H9 (cell line): ENCODE measurements at regions not wholly inside any gene's neighbourhood (a gene's known extent, or its start where the extent isn't known, plus 50 kb on each side); places are given as distances from the start of the nearest gene placed in this dataset.

Experiments used
- DNase-seq: peaks from one replicate; pipeline ENCODE4 v3.0.0-alpha.2; 2017
- H2AFZ ChIP-seq: one replicate; pipeline ENCODE4 v1.6.1; 2013; ENCODE audit warnings: mild to moderate bottlenecking, low read length, control low read depth, moderate library complexity
- H2AK5ac ChIP-seq: 2 replicates; pipeline ENCODE4 v1.6.1; 2013; ENCODE audit warnings: low read length, control low read depth, mixed read lengths; ENCODE audit not compliant: insufficient read length
- H2BK120ac ChIP-seq: one replicate; pipeline ENCODE4 v1.6.1; 2013; ENCODE audit warnings: low read depth, mild to moderate bottlenecking, low read length, control low read depth, inconsistent platforms; ENCODE audit not compliant: poor library complexity, severe bottlenecking
- H2BK12ac ChIP-seq: 2 replicates; pipeline ENCODE4 v1.6.1; 2013; ENCODE audit warnings: low read length, control low read depth, mixed read lengths, low read depth; ENCODE audit not compliant: insufficient read length
- H2BK15ac ChIP-seq: 2 replicates; pipeline ENCODE4 v1.6.1; 2013; ENCODE audit warnings: low read depth, low read length, control low read depth
- H2BK20ac ChIP-seq: one replicate; pipeline ENCODE4 v1.6.1; 2013; ENCODE audit warnings: low read depth, mild to moderate bottlenecking, low read length, control low read depth, inconsistent platforms; ENCODE audit not compliant: poor library complexity, severe bottlenecking
- H2BK5ac ChIP-seq: 2 replicates; pipeline ENCODE4 v1.6.1; 2013; ENCODE audit warnings: low read length, control low read depth, mixed read lengths; ENCODE audit not compliant: insufficient read length
- H3K14ac ChIP-seq: 2 replicates; pipeline ENCODE4 v1.6.1; 2013; ENCODE audit warnings: low read length, control low read depth; ENCODE audit not compliant: insufficient read depth
- H3K18ac ChIP-seq: 2 replicates; pipeline ENCODE4 v1.6.1; 2013; ENCODE audit warnings: low read depth, mild to moderate bottlenecking, mixed read lengths, low read length, control low read depth; ENCODE audit not compliant: insufficient read length
- H3K23ac ChIP-seq: 2 replicates; pipeline ENCODE4 v1.6.1; 2013; ENCODE audit warnings: low read length, control low read depth, mixed read lengths, low read depth; ENCODE audit not compliant: insufficient read length
- H3K23me2 ChIP-seq: 2 replicates; pipeline ENCODE4 v1.6.1; 2013; ENCODE audit warnings: low read depth, mild to moderate bottlenecking, mixed read lengths, low read length, control low read depth; ENCODE audit not compliant: insufficient read length, poor library complexity, severe bottlenecking
- H3K27ac ChIP-seq: 2 replicates; pipeline ENCODE4 v1.5.1; 2013; ENCODE audit warnings: low read length, control low read depth, mixed read lengths, low read depth; ENCODE audit not compliant: insufficient read length
- H3K27me3 ChIP-seq: 2 replicates; pipeline ENCODE4 v1.6.1; 2013; ENCODE audit warnings: low read length, control low read depth, inconsistent platforms; ENCODE audit not compliant: insufficient read depth
- H3K4ac ChIP-seq: 2 replicates; pipeline ENCODE4 v1.6.1; 2013; ENCODE audit warnings: low read depth, mild to moderate bottlenecking, control low read depth, inconsistent platforms, low read length, moderate library complexity
- H3K4me1 ChIP-seq: 2 replicates; pipeline ENCODE4 v1.6.1; 2013; ENCODE audit warnings: low read length, control low read depth, inconsistent platforms; ENCODE audit not compliant: insufficient read depth
- H3K4me2 ChIP-seq: 2 replicates; pipeline ENCODE4 v1.6.1; 2013; ENCODE audit warnings: low read length, control low read depth, mixed read lengths; ENCODE audit not compliant: insufficient read length, insufficient read depth
- H3K56ac ChIP-seq: 2 replicates; pipeline ENCODE4 v1.6.1; 2013; ENCODE audit warnings: low read depth, mild to moderate bottlenecking, mixed read lengths, low read length, control low read depth; ENCODE audit not compliant: insufficient read length
- H3K79me1 ChIP-seq: 2 replicates; pipeline ENCODE4 v1.6.1; 2013; ENCODE audit warnings: low read depth, mild to moderate bottlenecking, moderate library complexity, low read length, control low read depth, inconsistent platforms; ENCODE audit not compliant: insufficient read depth, poor library complexity, severe bottlenecking
- H3K79me2 ChIP-seq: 2 replicates; pipeline ENCODE4 v1.6.1; 2013; ENCODE audit warnings: low read length, control low read depth, inconsistent platforms; ENCODE audit not compliant: insufficient read depth
- H3K9ac ChIP-seq: 2 replicates; pipeline ENCODE4 v1.6.1; 2013; ENCODE audit warnings: low read length, control low read depth, mixed read lengths; ENCODE audit not compliant: insufficient read length; ENCODE audit errors: extremely low read depth
- H3K9me3 ChIP-seq: one replicate; pipeline ENCODE4 v1.6.1; 2013; ENCODE audit warnings: low read depth, low read length, inconsistent platforms; ENCODE audit not compliant: control insufficient read depth
- H3T11ph ChIP-seq: one replicate; pipeline ENCODE4 v1.6.1; 2013; ENCODE audit warnings: mild to moderate bottlenecking, low read length, control low read depth, inconsistent platforms
- H4K20me1 ChIP-seq: one replicate; pipeline ENCODE4 v1.6.1; 2013; ENCODE audit not compliant: control insufficient read depth, insufficient read length, insufficient read depth
- H4K5ac ChIP-seq: 2 replicates; pipeline ENCODE4 v1.6.1; 2013; ENCODE audit warnings: low read depth, mild to moderate bottlenecking, mixed read lengths, low read length, control low read depth; ENCODE audit not compliant: insufficient read length
- H4K8ac ChIP-seq: replicated peaks from 2 replicates; pipeline ENCODE4 v1.6.1; 2013; ENCODE audit warnings: low read length, control low read depth, mixed read lengths, low read depth; ENCODE audit not compliant: insufficient read length
- H4K91ac ChIP-seq: 2 replicates; pipeline ENCODE4 v1.6.1; 2013; ENCODE audit warnings: low read depth, mild to moderate bottlenecking, moderate library complexity, mixed read lengths, low read length, control low read depth; ENCODE audit not compliant: insufficient read length
- H3K27ac Mint-ChIP-seq, 3 experiments: 2 replicates in 2 of 3; 3 replicates in 1 of 3; pipeline ENCODE4 v1.8.0; 2020 to 2021; ENCODE audit warnings: mixed read lengths in 3 of 3, mild to moderate bottlenecking in 1 of 3, moderate library complexity in 1 of 3
- H3K27me3 Mint-ChIP-seq: 2 replicates; pipeline ENCODE4 v1.8.0; 2021; ENCODE audit warnings: low read depth, mild to moderate bottlenecking, moderate library complexity, mixed read lengths
- H3K36me3 Mint-ChIP-seq, 3 experiments: 2 replicates in 2 of 3; 3 replicates in 1 of 3; pipeline ENCODE4 v1.8.0; 2020 to 2021; ENCODE audit warnings: low read depth in 3 of 3, mixed read lengths in 3 of 3; ENCODE audit not compliant: insufficient read depth in 1 of 3
- H3K4me1 Mint-ChIP-seq, 2 experiments: 2 replicates each; pipeline ENCODE4 v1.8.0; 2020; ENCODE audit warnings: mixed read lengths in 2 of 2
- H3K4me3 Mint-ChIP-seq, 2 experiments: 2 replicates in 1 of 2; 3 replicates in 1 of 2; pipeline ENCODE4 v1.8.0; 2020 to 2021; ENCODE audit warnings: mild to moderate bottlenecking in 2 of 2, mixed read lengths in 2 of 2, moderate library complexity in 1 of 2
- H3K9me3 Mint-ChIP-seq, 2 experiments: 2 replicates in 1 of 2; 3 replicates in 1 of 2; pipeline ENCODE4 v1.8.0; 2020; ENCODE audit warnings: mild to moderate bottlenecking in 2 of 2, mixed read lengths in 2 of 2, moderate library complexity in 1 of 2
- TF ChIP-seq, protein P1 (sequence below): fragments of 200-600 bp; sonication (generic); conservative IDR thresholded peaks from 3 replicates; pipeline ENCODE4 v1.8.0; 2021; ENCODE audit warnings: antibody characterized with exemption, mild to moderate bottlenecking

DNA sequence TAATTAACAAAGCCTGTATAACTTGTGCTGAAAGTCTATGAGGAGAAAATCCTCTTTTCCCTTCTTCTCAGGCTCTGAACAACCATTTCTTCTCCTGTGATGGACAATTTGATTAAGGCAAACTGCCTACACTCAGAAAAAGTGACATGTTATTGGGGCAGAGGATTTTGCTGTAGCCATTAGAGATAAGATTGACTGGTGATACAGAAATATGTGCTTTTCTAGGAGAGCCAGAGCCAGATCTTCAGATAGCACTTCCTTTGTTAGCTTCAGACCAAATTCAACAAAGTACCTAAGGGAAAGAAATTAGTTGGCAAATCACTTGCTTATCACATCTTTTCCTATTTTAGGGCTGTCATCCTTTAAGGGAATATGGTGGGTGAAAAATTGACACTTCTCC, 259.9 kb downstream of the ARPP21 start:
- Mint-ChIP-seq H3K36me3 (peaks cover 0 to 15% (median 0%) of the 10 kb centered on the region in 3 experiments; a peak in 4 of 7 replicates), H3K9me3 (peaks cover 8 to 10% of the 10 kb centered on the region in 2 experiments; a peak in 4 of 5 replicates), H3K4me3 (no peak overlapping the region), H3K27ac (no peak overlapping the region), H3K27me3 (no peaks in the 10 kb centered on the region), H3K4me1 (peaks cover 3 to 7% of the 10 kb centered on the region in 2 experiments; a peak in 3 of 4 replicates)
- H2BK15ac ChIP-seq = no peak overlapping the region
- DNase-seq = no peak
- no peak overlapping the region for H4K8ac ChIP-seq
- H4K5ac ChIP-seq = no peak overlapping the region
- no peak overlapping the region for H2BK120ac ChIP-seq
- no peaks in the 10 kb centered on the region for H3K79me2 ChIP-seq
- no peak overlapping the region for H3K27ac ChIP-seq
- H2BK20ac ChIP-seq = no peak overlapping the region
- no peaks in the 10 kb centered on the region for H3K9me3 ChIP-seq
- H2AK5ac ChIP-seq = no peak overlapping the region
- no peak overlapping the region for H2BK12ac ChIP-seq
- H3K4ac ChIP-seq = no peak overlapping the region
- H3K4me1 ChIP-seq = no peaks in the 10 kb centered on the region
- no peak overlapping the region for H4K91ac ChIP-seq
- no peak overlapping the region for H3T11ph ChIP-seq
- H3K23me2 ChIP-seq = no peaks in the 10 kb centered on the region
- no peak overlapping the region for H2BK5ac ChIP-seq
- no peak overlapping the region for H2AFZ ChIP-seq
- H3K18ac ChIP-seq = no peak overlapping the region
- H4K20me1 ChIP-seq = no peaks in the 10 kb centered on the region
- no peak overlapping the region for H3K4me2 ChIP-seq
- no peak overlapping the region for H3K56ac ChIP-seq
- H3K14ac ChIP-seq = no peak overlapping the region
- H3K23ac ChIP-seq = no peak overlapping the region
- no peak overlapping the region for H3K9ac ChIP-seq
- H3K27me3 ChIP-seq = no peaks in the 10 kb centered on the region
- H3K79me1 ChIP-seq = no peaks in the 10 kb centered on the region
- TF ChIP-seq, protein P1, sequence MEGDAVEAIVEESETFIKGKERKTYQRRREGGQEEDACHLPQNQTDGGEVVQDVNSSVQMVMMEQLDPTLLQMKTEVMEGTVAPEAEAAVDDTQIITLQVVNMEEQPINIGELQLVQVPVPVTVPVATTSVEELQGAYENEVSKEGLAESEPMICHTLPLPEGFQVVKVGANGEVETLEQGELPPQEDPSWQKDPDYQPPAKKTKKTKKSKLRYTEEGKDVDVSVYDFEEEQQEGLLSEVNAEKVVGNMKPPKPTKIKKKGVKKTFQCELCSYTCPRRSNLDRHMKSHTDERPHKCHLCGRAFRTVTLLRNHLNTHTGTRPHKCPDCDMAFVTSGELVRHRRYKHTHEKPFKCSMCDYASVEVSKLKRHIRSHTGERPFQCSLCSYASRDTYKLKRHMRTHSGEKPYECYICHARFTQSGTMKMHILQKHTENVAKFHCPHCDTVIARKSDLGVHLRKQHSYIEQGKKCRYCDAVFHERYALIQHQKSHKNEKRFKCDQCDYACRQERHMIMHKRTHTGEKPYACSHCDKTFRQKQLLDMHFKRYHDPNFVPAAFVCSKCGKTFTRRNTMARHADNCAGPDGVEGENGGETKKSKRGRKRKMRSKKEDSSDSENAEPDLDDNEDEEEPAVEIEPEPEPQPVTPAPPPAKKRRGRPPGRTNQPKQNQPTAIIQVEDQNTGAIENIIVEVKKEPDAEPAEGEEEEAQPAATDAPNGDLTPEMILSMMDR = no peak
